OCI-LY7 (cell line): ENCODE measurements at regions not wholly inside any gene's neighbourhood (a gene's known extent, or its start where the extent isn't known, plus 50 kb on each side); places are given as distances from the start of the nearest gene placed in this dataset.

Experiments used
- EZH2phosphoT487 ChIP-seq: fragments of 200-600 bp; sonication (generic); IDR thresholded peaks from 2 replicates; pipeline ENCODE4 v1.6.1; 2018; ENCODE audit warnings: low read depth, borderline replicate concordance, mild to moderate bottlenecking, mixed run types, antibody characterized with exemption, low read length, moderate library complexity, mixed read lengths
- TF ChIP-seq, protein P1 (sequence below): fragments of 200-600 bp; sonication (generic); conservative IDR thresholded peaks from 2 replicates; pipeline ENCODE4 v1.5.1; 2014; ENCODE audit warnings: mild to moderate bottlenecking, antibody characterized with exemption, low read length, moderate library complexity, mixed read lengths

DNA sequence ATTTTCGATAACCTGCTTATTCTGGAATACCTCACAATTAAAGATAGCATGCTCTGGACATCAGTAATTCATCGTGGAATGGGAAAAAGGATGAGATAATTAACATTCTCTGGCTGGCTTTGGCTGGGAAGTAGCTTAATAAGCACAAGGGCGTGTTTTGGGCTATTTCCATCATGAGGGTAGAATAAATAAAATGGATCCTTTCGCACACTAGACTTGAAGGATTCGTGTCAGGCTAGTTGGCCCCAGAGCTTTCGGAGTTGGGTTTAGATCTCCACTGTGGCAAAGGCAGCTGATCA is 151.2 kb upstream of the ADRA1B start:
- TF ChIP-seq, protein P1, sequence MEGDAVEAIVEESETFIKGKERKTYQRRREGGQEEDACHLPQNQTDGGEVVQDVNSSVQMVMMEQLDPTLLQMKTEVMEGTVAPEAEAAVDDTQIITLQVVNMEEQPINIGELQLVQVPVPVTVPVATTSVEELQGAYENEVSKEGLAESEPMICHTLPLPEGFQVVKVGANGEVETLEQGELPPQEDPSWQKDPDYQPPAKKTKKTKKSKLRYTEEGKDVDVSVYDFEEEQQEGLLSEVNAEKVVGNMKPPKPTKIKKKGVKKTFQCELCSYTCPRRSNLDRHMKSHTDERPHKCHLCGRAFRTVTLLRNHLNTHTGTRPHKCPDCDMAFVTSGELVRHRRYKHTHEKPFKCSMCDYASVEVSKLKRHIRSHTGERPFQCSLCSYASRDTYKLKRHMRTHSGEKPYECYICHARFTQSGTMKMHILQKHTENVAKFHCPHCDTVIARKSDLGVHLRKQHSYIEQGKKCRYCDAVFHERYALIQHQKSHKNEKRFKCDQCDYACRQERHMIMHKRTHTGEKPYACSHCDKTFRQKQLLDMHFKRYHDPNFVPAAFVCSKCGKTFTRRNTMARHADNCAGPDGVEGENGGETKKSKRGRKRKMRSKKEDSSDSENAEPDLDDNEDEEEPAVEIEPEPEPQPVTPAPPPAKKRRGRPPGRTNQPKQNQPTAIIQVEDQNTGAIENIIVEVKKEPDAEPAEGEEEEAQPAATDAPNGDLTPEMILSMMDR, result no peak
- TF ChIP-seq EZH2phosphoT487, result no peak
